HepG2 (cell line): ENCODE measurements at regions not wholly inside any gene's neighbourhood (a gene's known extent, or its start where the extent isn't known, plus 50 kb on each side); places are given as distances from the start of the nearest gene placed in this dataset.

Experiments
- ATAC-seq: fragments of 200-7000 bp; cut with Tn5 transposase; 3 replicates; pipeline ENCODE4 v1.9.1; 2020; ENCODE audit warnings: mild to moderate bottlenecking, moderate library complexity
- BruUV-seq: library from RNA; stranded (reverse); fragments of 400-500 nt; replicated peaks from 2 replicates; lab custom pipeline; 2021; lab: Mats Ljungman, UMichigan
- CTCF ChIA-PET: fragments of 300-600 bp; formaldehyde crosslinking; extraction: SDS; loops from one replicate; lab custom pipeline; 2021; ENCODE audit warnings: low total read pairs, inconsistent platforms, low intra/inter-chr PET ratio; lab: Yijun Ruan, JAX
- POLR2A ChIA-PET: fragments of 350-600 bp; sonication (Branson Sonifier 250); formaldehyde crosslinking; loops from one replicate; lab custom pipeline; 2020; ENCODE audit warnings: antibody characterized with exemption, inconsistent platforms; lab: Yijun Ruan, JAX
- DNase-seq: peaks from one replicate; pipeline ENCODE4 v3.0.0-alpha.2; 2015; ENCODE audit warnings: low spot score
- FAIRE-seq: peaks from 3 replicates; lab custom pipeline; 2011; peaks lifted over from hg19 to GRCh38; lab: Jason Lieb, UNC
- H2AFZ ChIP-seq: one replicate; pipeline ENCODE4 v1.6.1; 2011; ENCODE audit warnings: low read length, inconsistent platforms
- H3K27ac ChIP-seq: fragments of 300-600 bp; 3 replicates; pipeline ENCODE4 v1.8.0; 2011; ENCODE audit warnings: mixed run types, mild to moderate bottlenecking, mixed read lengths, low read length, inconsistent platforms; ENCODE audit not compliant: insufficient read depth; ENCODE audit errors: extremely low read length
- H3K27me3 ChIP-seq, 2 experiments: fragments of 200-600 bp in 1 of 2; 2 replicates in 1 of 2; 3 replicates in 1 of 2; pipeline versions ENCODE4 v1.6.0 to v1.8.0; 2011; ENCODE audit warnings: low read length in 2 of 2, mild to moderate bottlenecking in 2 of 2, moderate library complexity in 2 of 2, inconsistent platforms in 1 of 2; ENCODE audit not compliant: insufficient read depth in 2 of 2, control insufficient read depth in 1 of 2
- H3K36me3 ChIP-seq, 2 experiments: fragments of 200-600 bp in 1 of 2; replicated peaks in 1 of 2; 2 replicates in 1 of 2; 3 replicates in 1 of 2; pipeline versions ENCODE4 v1.5.1 to v1.8.0; 2011; ENCODE audit warnings: low read length in 2 of 2, inconsistent platforms in 1 of 2; ENCODE audit not compliant: insufficient read depth in 2 of 2, control insufficient read depth in 1 of 2
- H3K4me1 ChIP-seq: 2 replicates; pipeline ENCODE4 v1.5.1; 2012; ENCODE audit warnings: low read length, inconsistent platforms; ENCODE audit not compliant: insufficient read depth
- H3K4me2 ChIP-seq: 2 replicates; pipeline ENCODE4 v1.6.0; 2011; ENCODE audit warnings: low read depth, low read length, inconsistent platforms
- H3K4me3 ChIP-seq, 3 experiments: fragments of 200-600 bp in 1 of 3; sonication (generic), shearing (Covaris generic) in 1 of 3; replicated peaks in 1 of 3; 2 replicates each; pipeline ENCODE4 v1.5.1; 2011 to 2016; ENCODE audit warnings: low read length in 3 of 3, inconsistent platforms in 2 of 3, low read depth in 2 of 3, mild to moderate bottlenecking in 2 of 3, control low read depth in 1 of 3, mixed read lengths in 1 of 3; ENCODE audit not compliant: insufficient read depth in 1 of 3
- H3K79me2 ChIP-seq: one replicate; pipeline ENCODE4 v1.6.1; 2011; ENCODE audit warnings: low read length, inconsistent platforms; ENCODE audit not compliant: insufficient read depth
- H3K9ac ChIP-seq: 2 replicates; pipeline ENCODE4 v1.6.0; 2011; ENCODE audit warnings: mild to moderate bottlenecking, low read depth, low read length, inconsistent platforms; ENCODE audit not compliant: insufficient read depth
- H3K9me3 ChIP-seq: 2 replicates; pipeline ENCODE4 v1.5.1; 2012; ENCODE audit warnings: mild to moderate bottlenecking, low read length
- H4K20me1 ChIP-seq: 2 replicates; pipeline ENCODE4 v1.6.0; 2011; ENCODE audit warnings: inconsistent platforms, mild to moderate bottlenecking, low read length, moderate library complexity; ENCODE audit not compliant: insufficient read depth
- ATF2 ChIP-seq: sonication (generic); formaldehyde crosslinking; IDR thresholded peaks from 2 replicates; pipeline ENCODE4 v1.4.0; 2020; ENCODE audit warnings: missing genetic modification reagents
- CBFB ChIP-seq: sonication (generic); formaldehyde crosslinking; IDR thresholded peaks from 2 replicates; pipeline ENCODE4 v1.4.0; 2020; ENCODE audit warnings: missing genetic modification reagents
- CCAR2 ChIP-seq: fragments of 200-400 bp; formaldehyde crosslinking; optimal IDR thresholded peaks from 2 replicates; pipeline ENCODE3; 2018; ENCODE audit warnings: low read depth, mild to moderate bottlenecking, low read length, moderate library complexity
- HNRNPUL1 ChIP-seq: fragments of 200-400 bp; formaldehyde crosslinking; IDR thresholded peaks from 2 replicates; pipeline ENCODE4 v1.6.1; 2017; ENCODE audit warnings: low read depth, mild to moderate bottlenecking, low read length, moderate library complexity
- IKZF1 ChIP-seq: fragments of 450-650 bp; IDR thresholded peaks from 2 replicates; pipeline ENCODE4 v1.7.1; 2016
- IKZF4 ChIP-seq: sonication (generic); formaldehyde crosslinking; IDR thresholded peaks from 2 replicates; pipeline ENCODE4 v1.5.1; 2020; ENCODE audit warnings: borderline replicate concordance, mild to moderate bottlenecking, low read depth, missing genetic modification reagents; ENCODE audit errors: not compliant biosample characterization
- KMT2B ChIP-seq: IDR thresholded peaks from 2 replicates; pipeline ENCODE4 v1.6.1; 2016; ENCODE audit warnings: missing genetic modification reagents, missing compliant biosample characterization
- NFYB ChIP-seq: sonication (generic); formaldehyde crosslinking; IDR thresholded peaks from 2 replicates; pipeline ENCODE4 v1.4.0; 2020; ENCODE audit warnings: missing genetic modification reagents
- PHF21A ChIP-seq: sonication (generic); formaldehyde crosslinking; IDR thresholded peaks from 2 replicates; pipeline ENCODE4 v1.5.0; 2020; ENCODE audit warnings: mild to moderate bottlenecking, missing genetic modification reagents
- RFXAP ChIP-seq: sonication (generic); formaldehyde crosslinking; IDR thresholded peaks from 2 replicates; pipeline ENCODE4 v1.4.0; 2020; ENCODE audit warnings: missing genetic modification reagents, borderline replicate concordance
- SOX6 ChIP-seq, 2 experiments: fragments of 450-650 bp in 1 of 2; sonication (generic) in 1 of 2; formaldehyde crosslinking in 1 of 2; IDR thresholded peaks; 2 replicates each; pipeline versions ENCODE4 v1.4.0 to v1.6.1; 2017 to 2020; ENCODE audit warnings: antibody characterized with exemption in 1 of 2, mild to moderate bottlenecking in 1 of 2, missing genetic modification reagents in 1 of 2
- SRSF4 ChIP-seq: fragments of 200-400 bp; formaldehyde crosslinking; IDR thresholded peaks from one replicate; pipeline ENCODE4 v1.6.1; 2018; ENCODE audit warnings: mild to moderate bottlenecking, low read depth, low read length, moderate library complexity; ENCODE audit not compliant: poor library complexity, severe bottlenecking
- SRSF9 ChIP-seq: fragments of 200-400 bp; formaldehyde crosslinking; IDR thresholded peaks from 2 replicates; pipeline ENCODE4 v1.6.1; 2018; ENCODE audit warnings: borderline replicate concordance, mild to moderate bottlenecking, low read depth, low read length; ENCODE audit not compliant: insufficient read depth, poor library complexity, severe bottlenecking
- ZNF207 ChIP-seq: fragments of 450-650 bp; IDR thresholded peaks from 2 replicates; pipeline ENCODE4 v1.6.1; 2016; ENCODE audit warnings: antibody characterized with exemption, borderline replicate concordance
- ZNF34 ChIP-seq: sonication (generic); formaldehyde crosslinking; IDR thresholded peaks from 2 replicates; pipeline ENCODE4 v1.4.0; 2020; ENCODE audit warnings: mild to moderate bottlenecking, missing genetic modification reagents, borderline replicate concordance
- ZNF350 ChIP-seq: sonication (generic); formaldehyde crosslinking; IDR thresholded peaks from 2 replicates; pipeline ENCODE4 v1.4.0; 2020; ENCODE audit warnings: mild to moderate bottlenecking, low read depth, missing genetic modification reagents, borderline replicate concordance
- ZNF850 ChIP-seq: sonication (generic); formaldehyde crosslinking; conservative IDR thresholded peaks from 2 replicates; pipeline ENCODE4 v1.9.0; 2021; ENCODE audit warnings: mild to moderate bottlenecking, missing genetic modification reagents
- WGBS: methylation state at CpG from one replicate; pipeline ENCODE4 v1.1.6; 2017; ENCODE audit warnings: low lambda C conversion rate; 5-methylcytosine and 5-hydroxymethylcytosine counted together
- in situ Hi-C: cut with HindIII; loops from 2 replicates; pipeline ENCODE4 v1.10.0; 2017; ENCODE audit warnings: low pct_unique_long_range_greater_than_20kb; ENCODE audit not compliant: extremely low pct_ligation_motif_present
- intact Hi-C: fragments of 100-400 bp; cut with micrococcal nuclease; formaldehyde crosslinking; loops from one replicate; pipeline ENCODE4 v1.10.0; 2022; ENCODE audit not compliant: unreplicated experiment
- TF ChIP-seq, protein P1 (sequence below): sonication (generic); formaldehyde crosslinking; IDR thresholded peaks from 2 replicates; pipeline ENCODE4 v1.4.0; 2020; ENCODE audit warnings: low read depth, mild to moderate bottlenecking, missing genetic modification reagents

DNA sequence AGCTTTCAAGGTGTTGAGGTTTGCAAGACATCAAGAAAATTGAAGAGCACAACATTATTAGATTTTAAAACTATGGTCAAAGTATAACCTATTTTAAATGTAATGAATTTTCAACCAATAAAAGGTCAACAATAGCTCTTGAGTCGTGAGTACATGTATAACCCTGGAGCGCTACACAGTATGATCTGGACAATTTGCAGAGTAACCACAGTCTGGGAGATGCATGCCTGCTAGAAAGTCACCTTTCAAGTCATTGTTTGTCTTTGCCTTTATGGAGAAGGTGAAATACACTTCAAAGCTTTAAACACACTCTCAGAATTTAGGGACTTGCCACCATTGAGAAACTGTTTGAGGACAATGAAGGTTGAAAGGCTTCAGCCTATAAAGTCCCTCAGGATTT is 112.6 kb upstream of the ALCAM start:
- Histone ChIP-seq H3K4me3 (no peak overlapping the region), H2AFZ (no peak overlapping the region), H3K9me3 (no peaks in the 10 kb centered on the region), H3K4me2 (no peak overlapping the region), H3K27ac (no peak overlapping the region), H3K9ac (no peak overlapping the region), H4K20me1 (no peaks in the 10 kb centered on the region), H3K36me3 (no peaks in the 10 kb centered on the region), H3K4me1 (no peaks in the 10 kb centered on the region), H3K27me3 (no peaks in the 10 kb centered on the region), H3K79me2 (no peaks in the 10 kb centered on the region)
- no TSS peak for BruUV-seq
- POLR2A ChIA-PET = no interaction called here
- DNase-seq = no peak
- no peak for ATAC-seq
- in situ Hi-C loops (no loop called here), intact Hi-C loops (no loop called here)
- no peak for FAIRE-seq
- CTCF ChIA-PET = no interaction called here
- WGBS = 35% methylated on average over 2 of the region's 2 CpGs
- TF ChIP-seq NFYB (CRISPR knock-in tag) = no peak
- no peak for TF ChIP-seq SRSF4
- no peak for TF ChIP-seq SOX6 (IDR thresholded peaks at IDR 0.05)
- no peak for TF ChIP-seq SOX6 (CRISPR knock-in tag; IDR thresholded peaks at IDR 0.05)
- no peak for TF ChIP-seq CBFB (CRISPR knock-in tag)
- TF ChIP-seq KMT2B = no peak
- TF ChIP-seq ZNF207 = no peak
- no peak for TF ChIP-seq IKZF1
- TF ChIP-seq, protein P1, sequence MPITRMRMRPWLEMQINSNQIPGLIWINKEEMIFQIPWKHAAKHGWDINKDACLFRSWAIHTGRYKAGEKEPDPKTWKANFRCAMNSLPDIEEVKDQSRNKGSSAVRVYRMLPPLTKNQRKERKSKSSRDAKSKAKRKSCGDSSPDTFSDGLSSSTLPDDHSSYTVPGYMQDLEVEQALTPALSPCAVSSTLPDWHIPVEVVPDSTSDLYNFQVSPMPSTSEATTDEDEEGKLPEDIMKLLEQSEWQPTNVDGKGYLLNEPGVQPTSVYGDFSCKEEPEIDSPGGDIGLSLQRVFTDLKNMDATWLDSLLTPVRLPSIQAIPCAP (CRISPR knock-in tag) = no peak
- no peak for TF ChIP-seq CCAR2
- TF ChIP-seq ATF2 (CRISPR knock-in tag) = no peak
- TF ChIP-seq HNRNPUL1 = no peak
- no peak for TF ChIP-seq RFXAP (CRISPR knock-in tag)
- no peak for TF ChIP-seq ZNF34 (CRISPR knock-in tag)
- no peak for TF ChIP-seq SRSF9
- TF ChIP-seq ZNF850 (CRISPR knock-in tag) = no peak
- TF ChIP-seq ZNF350 (CRISPR knock-in tag) = no peak
- TF ChIP-seq IKZF4 (CRISPR knock-in tag) = no peak
- TF ChIP-seq PHF21A = no peak
